ENCODE measurements at regions not wholly inside any gene's neighbourhood (a gene's known extent, or its start where the extent isn't known, plus 50 kb on each side); places are given as distances from the start of the nearest gene placed in this dataset.
"Not testable (repeated sequence)": the region's sequence is repeated elsewhere in the genome, so short reads cannot be mapped to it uniquely, and the experiment has no call there.

DNA sequence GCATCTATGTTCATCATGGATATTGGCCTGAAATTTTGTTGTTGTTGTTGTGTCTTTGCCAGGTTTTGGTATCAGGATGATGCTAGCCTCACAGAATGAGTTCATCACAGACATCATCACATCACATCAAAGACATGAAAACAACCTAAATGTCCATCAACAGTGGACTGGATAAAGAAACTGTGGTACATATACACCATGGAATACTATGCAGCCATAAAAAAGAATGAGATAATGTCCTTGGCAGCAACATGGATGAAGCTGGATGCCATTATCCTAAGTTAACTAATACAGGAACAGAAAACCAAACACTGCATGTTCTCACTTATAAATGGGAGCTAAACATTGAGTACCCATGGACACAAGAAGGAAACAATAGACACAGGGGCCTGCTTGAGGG is 85.7 kb upstream of the MAPRE2 start:
- TF ChIP-seq, protein P1, sequence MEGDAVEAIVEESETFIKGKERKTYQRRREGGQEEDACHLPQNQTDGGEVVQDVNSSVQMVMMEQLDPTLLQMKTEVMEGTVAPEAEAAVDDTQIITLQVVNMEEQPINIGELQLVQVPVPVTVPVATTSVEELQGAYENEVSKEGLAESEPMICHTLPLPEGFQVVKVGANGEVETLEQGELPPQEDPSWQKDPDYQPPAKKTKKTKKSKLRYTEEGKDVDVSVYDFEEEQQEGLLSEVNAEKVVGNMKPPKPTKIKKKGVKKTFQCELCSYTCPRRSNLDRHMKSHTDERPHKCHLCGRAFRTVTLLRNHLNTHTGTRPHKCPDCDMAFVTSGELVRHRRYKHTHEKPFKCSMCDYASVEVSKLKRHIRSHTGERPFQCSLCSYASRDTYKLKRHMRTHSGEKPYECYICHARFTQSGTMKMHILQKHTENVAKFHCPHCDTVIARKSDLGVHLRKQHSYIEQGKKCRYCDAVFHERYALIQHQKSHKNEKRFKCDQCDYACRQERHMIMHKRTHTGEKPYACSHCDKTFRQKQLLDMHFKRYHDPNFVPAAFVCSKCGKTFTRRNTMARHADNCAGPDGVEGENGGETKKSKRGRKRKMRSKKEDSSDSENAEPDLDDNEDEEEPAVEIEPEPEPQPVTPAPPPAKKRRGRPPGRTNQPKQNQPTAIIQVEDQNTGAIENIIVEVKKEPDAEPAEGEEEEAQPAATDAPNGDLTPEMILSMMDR (IDR thresholded peaks at IDR 0.05; ENCODE audit: low read depth, low read length): not testable (repeated sequence)
- TF ChIP-seq POLR2A (IDR thresholded peaks at IDR 0.05; ENCODE audit: extremely low read depth, insufficient read length); MYC (IDR thresholded peaks at IDR 0.05; ENCODE audit: low read depth, low read length): not testable (repeated sequence)

All from NB4 (cell line).